H1 (cell line): ENCODE measurements at regions not wholly inside any gene's neighbourhood (a gene's known extent, or its start where the extent isn't known, plus 50 kb on each side); places are given as distances from the start of the nearest gene placed in this dataset.

ENCODE experiments used
- CBX5 ChIP-seq: fragments of 300-800, 300-1000 bp; sonication (generic); IDR thresholded peaks from 2 replicates; pipeline ENCODE4 v1.7.1; 2016; ENCODE audit warnings: antibody characterized with exemption, low read length, low read depth
- CTBP2 ChIP-seq: IDR thresholded peaks from 2 replicates; pipeline ENCODE4 v1.7.0; 2011; ENCODE audit warnings: borderline replicate concordance, mild to moderate bottlenecking, moderate library complexity, mixed read lengths, low read length; ENCODE audit not compliant: insufficient read depth, insufficient read length
- EGR1 ChIP-seq: IDR thresholded peaks from 2 replicates; pipeline ENCODE4 v1.6.1; 2011; ENCODE audit warnings: low read depth, low read length, borderline replicate concordance
- HDAC2 ChIP-seq, 2 experiments: fragments of 300-600 bp in 1 of 2; sonication (generic) in 1 of 2; IDR thresholded peaks; 2 replicates each; pipeline ENCODE4 v1.6.1; 2011 to 2012; ENCODE audit warnings: low read depth in 2 of 2, low read length in 2 of 2, mild to moderate bottlenecking in 2 of 2, moderate library complexity in 2 of 2, borderline replicate concordance in 1 of 2, inconsistent platforms in 1 of 2
- MAFK ChIP-seq: IDR thresholded peaks from 2 replicates; pipeline ENCODE4 v1.6.1; 2012; ENCODE audit warnings: low read depth, mild to moderate bottlenecking, improper control_type of control experiment, low read length
- PHF8 ChIP-seq: fragments of 200-600 bp; sonication (generic); conservative IDR thresholded peaks from 2 replicates; pipeline ENCODE4 v1.7.1; 2012; ENCODE audit warnings: low read depth, mild to moderate bottlenecking, inconsistent platforms, low read length, moderate library complexity
- POLR2A ChIP-seq, 2 experiments: IDR thresholded peaks; 1 replicate in 1 of 2; 2 replicates in 1 of 2; pipeline ENCODE4 v1.6.1; 2011; ENCODE audit warnings: low read depth in 2 of 2, low read length in 2 of 2, mild to moderate bottlenecking in 2 of 2; ENCODE audit errors: control extremely low read depth in 1 of 2
- RFX5 ChIP-seq: IDR thresholded peaks from 2 replicates; pipeline ENCODE4 v1.6.1; 2011; ENCODE audit warnings: low read depth, low read length, improper control_type of control experiment, borderline replicate concordance
- SP1 ChIP-seq: IDR thresholded peaks from 2 replicates; pipeline ENCODE4 v1.6.1; 2011; ENCODE audit warnings: low read depth, low read length
- SP4 ChIP-seq: IDR thresholded peaks from 2 replicates; pipeline ENCODE4 v1.6.1; 2012; ENCODE audit warnings: low read length, inconsistent platforms
- SRF ChIP-seq: IDR thresholded peaks from 2 replicates; pipeline ENCODE4 v1.6.1; 2011; ENCODE audit warnings: mild to moderate bottlenecking, low read depth, low read length, moderate library complexity
- YY1 ChIP-seq: IDR thresholded peaks from 2 replicates; pipeline ENCODE4 v1.6.1; 2011; ENCODE audit warnings: low read depth, mild to moderate bottlenecking, low read length
- ZNF274 ChIP-seq: IDR thresholded peaks from 2 replicates; pipeline ENCODE4 v1.7.0; 2012; ENCODE audit warnings: low read length, borderline replicate concordance; ENCODE audit errors: extremely low read depth
- TF ChIP-seq, protein P1 (sequence below): IDR thresholded peaks from 2 replicates; pipeline ENCODE4 v1.6.1; 2011; ENCODE audit warnings: low read length, improper control_type of control experiment

DNA sequence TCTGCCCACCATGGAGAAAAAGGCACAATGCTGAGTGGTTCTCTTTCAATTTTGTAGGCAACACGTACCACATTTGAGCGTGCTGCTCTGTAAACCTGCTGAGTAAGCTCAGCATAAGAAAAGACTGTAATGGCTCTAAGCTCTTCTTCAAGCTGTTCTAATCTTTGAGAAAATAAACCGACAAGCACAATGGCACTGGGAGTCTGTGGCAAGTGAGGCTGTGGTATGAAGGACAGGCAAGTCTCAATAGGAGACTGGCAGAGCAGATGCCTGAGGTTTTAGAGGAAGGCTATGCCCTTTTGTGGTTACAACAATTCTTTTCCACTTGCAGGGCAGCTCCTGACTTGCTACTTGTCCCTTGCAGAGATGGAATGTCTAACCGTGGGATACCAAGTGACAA is 136.7 kb upstream of the EXOC2 start (continued):
- TF ChIP-seq PHF8 (no peak), HDAC2 (IDR thresholded peaks at IDR 0.05; ENCODE audit: borderline replicate concordance in 1 of 2, low read depth in 2 of 2, low read length in 2 of 2) (no peak), SRF (no peak), SP1 (0 out of 2 replicates have a peak, but pooled peaks have one; percentile 57), YY1 (0 out of 2 replicates have a peak, but pooled peaks have one; percentile 43), CTBP2 (no peak), POLR2A (IDR thresholded peaks at IDR 0.05; ENCODE audit: control extremely low read depth in 1 of 2, low read depth in 2 of 2, low read length in 2 of 2) (no peak), RFX5 (no peak), EGR1 (no peak), ZNF274 (no peak), SP4 (no peak), MAFK (peak; percentile 80), CBX5 (no peak)
- TF ChIP-seq, protein P1, sequence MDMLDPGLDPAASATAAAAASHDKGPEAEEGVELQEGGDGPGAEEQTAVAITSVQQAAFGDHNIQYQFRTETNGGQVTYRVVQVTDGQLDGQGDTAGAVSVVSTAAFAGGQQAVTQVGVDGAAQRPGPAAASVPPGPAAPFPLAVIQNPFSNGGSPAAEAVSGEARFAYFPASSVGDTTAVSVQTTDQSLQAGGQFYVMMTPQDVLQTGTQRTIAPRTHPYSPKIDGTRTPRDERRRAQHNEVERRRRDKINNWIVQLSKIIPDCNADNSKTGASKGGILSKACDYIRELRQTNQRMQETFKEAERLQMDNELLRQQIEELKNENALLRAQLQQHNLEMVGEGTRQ = no peak
